ENCODE measurements at regions not wholly inside any gene's neighbourhood (a gene's known extent, or its start where the extent isn't known, plus 50 kb on each side); places are given as distances from the start of the nearest gene placed in this dataset.
"Not testable (repeated sequence)": the region's sequence is repeated elsewhere in the genome, so short reads cannot be mapped to it uniquely, and the experiment has no call there.

DNA sequence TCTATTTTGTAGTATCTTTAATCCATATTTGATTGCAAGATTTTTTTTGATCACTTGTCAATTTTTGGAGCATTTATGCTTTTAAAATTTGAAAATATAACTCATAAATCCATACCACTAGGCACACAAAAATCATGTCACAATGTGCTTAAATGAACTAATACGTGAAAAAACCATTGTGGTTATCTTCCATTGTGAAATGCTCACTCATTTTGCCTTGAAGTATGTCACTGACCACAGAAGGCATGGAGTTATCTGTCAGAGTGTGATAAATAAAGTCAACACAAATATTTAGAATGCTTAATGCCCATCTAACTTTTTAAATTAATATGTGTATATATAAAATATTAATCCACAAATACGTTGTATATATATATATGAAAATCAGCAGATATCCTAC, 347.2 kb downstream of the PTPRC start:
- no peak for DNase-seq

DNA sequence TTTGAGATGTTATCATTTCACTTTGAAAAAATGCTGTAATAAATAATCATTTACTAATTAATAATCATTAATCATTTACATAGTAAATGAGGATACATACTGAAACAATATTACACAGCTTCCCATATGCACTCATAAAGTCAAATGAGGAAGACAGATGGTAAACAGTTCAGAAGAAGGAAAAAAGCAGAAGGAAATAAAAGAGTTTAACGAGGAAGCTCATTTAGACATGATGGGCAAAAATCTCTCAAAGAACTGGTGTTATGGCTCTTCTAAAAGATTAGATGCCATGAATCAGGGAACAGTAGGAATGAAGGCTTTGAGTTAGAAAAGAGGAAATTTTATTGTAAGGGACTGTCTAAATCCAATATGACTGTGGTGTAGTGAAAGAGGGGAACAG, 347.6 kb downstream of the PTPRC start:
- DNase-seq: no peak

DNA sequence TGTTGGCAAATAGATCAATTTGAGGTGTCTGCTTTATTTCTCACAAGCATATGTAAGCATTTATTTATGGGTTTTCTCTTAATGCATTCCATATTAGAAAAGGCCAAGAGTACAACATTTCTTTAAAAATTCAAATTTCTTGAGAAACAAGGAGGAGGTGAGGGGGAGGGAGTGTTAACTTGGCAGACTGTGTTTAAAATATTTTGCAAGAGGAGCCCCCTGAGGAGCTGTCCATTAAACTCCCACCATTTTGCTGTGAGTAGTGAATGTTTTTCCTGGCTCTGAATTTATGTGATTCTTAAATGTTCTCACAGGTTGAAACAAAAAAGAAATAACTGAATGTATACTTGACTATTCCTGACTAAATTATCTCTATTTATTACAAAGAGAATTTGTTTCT, 363.8 kb downstream of the PTPRC start:
- peak; percentile 43 for DNase-seq

DNA sequence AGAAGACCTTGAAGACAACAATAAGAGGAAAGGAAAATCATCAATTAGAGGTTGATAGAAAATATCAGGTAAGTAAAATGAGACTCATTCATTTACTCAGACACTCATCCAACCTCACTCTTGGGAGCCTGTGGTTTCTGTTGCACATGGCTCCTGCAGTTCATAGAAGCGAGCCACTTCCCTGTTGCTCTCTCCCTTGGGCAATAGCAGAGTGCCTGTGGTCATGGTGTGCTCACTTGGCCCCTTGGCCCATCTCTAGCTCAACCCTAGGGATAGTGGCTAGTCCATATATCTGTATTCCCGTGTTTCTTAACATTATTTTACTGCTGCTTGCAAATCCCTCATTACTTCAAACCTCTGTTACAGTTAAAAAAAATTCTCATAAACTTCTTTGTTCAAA, 368.6 kb downstream of the PTPRC start:
- no peak for DNase-seq

DNA sequence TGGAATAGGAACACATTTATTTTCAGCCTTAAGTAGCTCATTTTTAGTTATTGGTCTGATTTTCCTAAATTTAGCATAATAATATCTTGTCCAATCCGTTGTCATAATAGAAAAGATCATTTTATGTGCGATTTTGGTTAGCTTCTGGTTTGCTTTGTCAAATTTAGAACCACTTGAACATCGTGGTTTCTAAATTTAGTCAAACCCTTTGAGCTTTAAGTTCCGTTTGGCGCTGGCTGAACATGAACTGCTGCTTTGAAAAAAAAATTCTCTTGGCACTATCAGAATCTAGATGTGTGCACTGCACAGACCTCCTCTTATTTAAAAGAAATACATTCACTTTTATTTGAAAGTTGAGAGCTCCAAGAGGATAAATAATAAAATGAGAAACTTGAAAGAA, 370.6 kb downstream of the PTPRC start:
- DNase-seq: no peak

DNA sequence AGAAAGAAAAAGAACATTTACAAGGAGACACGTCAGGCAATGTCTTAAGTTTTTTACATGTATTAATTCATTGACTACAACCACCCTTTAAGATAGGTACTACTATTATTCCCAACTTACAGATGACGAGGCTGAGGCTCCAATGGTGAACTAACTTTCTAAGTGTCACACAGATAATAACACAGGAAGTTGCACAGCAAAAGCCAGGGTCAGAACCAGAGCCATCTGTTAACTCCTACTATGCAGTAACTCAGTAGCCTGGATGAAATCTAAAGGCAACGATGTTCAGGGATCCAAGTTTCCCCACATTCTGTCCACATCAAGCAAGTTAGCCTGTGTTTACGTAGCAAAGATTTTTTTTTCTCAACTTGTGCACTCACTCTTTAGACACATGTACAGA, 371.7 kb downstream of the PTPRC start:
- no peak for DNase-seq

DNA sequence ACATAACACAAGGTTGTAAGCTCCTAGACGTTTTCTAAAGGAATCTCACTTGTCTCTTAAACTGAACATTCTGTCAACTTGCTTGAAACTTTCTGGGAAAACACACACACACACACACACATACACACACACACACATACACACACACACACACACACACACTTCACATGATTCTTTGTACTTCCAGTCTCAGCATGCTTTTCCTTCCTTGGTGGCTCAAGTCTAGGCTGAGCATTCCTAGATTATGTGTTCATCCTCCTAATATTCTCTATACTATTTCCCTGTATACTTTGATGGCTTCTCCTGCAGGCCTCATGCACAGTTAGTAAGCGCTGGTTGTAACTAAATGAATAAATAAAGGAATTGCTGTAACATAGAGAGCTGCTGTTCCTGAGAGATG, 372.1 kb downstream of the PTPRC start:
- DNase-seq: no peak

DNA sequence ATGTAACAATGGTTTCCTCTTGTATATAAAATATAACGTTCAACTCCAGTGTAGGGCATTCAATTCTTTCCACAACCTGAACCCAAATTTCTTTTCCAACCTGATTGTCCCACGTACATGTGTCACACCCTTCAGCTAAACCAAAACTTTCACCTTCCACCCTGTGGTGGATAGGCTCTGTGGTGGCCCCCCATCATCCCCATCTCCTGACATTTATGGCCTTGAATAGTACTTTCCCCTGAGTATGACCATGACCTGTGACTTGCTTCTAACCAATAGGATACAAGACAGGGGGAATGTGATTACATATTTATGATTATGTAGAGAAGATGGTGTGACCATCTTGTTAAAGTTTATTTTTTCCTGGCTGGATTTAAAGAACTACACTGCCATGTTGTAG, 377.0 kb downstream of the PTPRC start:
- DNase-seq: no peak

DNA sequence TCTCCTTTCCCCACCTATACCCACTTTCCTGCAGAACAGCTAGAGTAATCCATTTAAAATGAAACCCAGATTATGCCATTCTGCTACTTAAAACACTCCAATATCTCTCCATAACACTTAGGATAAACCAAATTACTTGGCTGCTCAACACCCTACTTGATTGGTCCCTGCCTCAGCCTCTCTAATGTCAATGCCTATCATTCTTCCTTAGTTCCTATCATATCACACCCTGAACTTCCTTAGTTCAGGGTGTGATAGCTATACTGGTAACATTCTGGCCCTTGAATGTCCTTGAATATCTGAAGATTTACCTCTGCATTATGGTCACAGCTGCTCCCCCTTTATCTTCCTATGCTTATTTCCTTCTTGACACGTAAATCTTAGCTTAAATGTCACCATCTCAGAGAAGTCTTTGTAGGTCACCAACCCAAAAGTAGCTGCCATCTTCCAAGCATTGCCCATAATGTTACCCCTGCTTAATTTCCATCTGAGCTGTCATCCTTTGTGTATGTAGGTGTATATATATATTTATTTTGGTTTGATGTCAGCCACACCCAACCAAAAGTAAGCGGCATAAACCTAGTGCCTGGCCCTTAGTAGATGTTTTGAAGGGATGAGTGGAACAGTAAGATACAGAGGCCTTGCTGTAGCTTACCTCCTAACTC, 379.8 kb downstream of the PTPRC start:
- no peak for DNase-seq

DNA sequence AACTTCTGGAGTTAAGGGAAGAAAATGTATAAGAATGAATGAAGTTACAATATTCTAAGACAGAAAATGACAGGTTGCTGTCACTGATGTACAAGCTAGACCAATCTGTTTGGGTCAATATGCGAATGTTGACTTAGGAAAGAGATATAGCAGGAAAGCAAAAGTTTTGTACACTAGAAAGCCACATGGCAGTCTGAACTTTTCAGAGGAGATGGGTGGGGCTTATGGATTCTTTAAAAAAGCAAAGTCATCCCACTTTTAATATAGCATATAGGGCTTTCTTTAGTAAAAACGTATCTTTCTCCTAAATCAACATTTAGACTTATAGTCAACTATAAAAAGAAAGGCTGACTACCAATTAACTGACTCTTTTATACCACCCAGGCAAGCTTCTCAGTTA, 381.2 kb downstream of the PTPRC start:
- no peak for DNase-seq

DNA sequence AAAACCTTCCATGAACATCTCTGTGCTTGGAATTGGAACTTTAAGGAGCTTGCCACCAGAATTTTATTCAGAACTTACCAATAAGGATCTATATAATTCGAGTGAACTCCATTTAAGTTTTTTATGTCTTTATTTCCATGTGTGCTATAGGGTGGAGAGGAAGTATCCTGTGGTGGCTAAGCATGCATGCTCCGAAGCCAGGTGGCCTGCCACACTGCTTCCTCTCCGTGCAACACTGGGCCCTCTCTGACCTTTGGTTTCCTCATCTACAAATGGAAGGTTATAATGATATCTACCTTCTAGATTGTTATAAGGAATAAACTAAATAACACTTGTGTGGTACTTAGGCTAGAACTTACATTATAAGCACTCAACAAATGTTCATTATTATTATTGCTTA, 382.1 kb downstream of the PTPRC start:
- no peak for DNase-seq

DNA sequence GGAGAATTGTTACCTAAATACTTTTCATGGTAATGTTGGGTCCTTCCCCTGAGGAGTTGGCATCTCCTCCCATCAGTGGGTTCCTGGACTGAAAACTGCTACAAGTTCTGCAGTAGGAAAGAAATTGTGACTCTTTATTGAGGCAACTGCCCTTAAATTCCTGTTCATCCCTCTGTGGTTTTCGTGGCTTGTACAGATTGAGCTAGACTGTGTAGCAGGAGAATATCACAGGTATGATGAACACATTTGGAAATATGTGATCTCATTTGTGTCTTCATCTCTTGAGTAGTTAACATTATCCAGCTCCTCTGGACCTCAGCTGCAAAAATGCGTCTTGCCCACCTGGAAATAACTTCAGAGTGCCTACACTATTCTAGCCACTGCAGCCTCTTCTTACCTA, 390.6 kb downstream of the PTPRC start:
- no peak for DNase-seq

DNA sequence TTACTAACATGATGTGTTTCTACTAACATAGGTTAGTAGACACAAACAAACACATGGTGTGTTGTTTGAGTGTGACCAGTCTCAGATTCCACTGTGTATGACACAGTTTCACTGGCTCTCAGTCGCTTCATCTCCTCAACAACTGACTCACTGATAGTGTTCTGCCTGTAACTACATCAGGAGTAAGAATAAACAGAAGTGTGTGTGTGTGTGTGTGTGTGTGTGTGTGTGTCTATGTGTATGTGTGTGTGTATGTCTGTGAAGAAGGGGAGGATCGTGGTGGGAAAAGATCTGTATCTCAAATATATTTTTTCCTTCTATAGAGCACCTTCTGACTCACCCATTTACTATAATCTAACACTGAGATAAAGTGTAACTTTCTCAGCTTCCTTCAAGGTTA, 391.0 kb downstream of the PTPRC start:
- DNase-seq: no peak

DNA sequence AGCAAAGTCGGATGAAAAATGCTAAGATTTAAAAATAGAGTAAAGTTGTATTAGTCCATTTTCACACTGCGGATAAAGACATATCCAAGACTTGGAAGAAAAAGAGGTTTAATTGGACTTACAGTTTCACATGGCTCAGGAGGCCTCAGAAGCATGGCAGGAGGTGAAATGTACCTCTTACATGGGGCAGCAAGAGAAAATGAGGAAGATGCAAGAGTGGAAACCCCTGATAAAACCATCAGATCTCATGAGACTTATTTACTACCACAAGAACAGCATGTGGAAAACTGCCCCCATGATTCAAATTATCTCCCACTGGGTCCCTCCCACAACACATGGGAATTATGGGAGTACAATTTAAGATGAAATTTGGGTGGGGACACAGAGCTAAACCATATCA, 391.7 kb downstream of the PTPRC start:
- not testable (repeated sequence) for DNase-seq

DNA sequence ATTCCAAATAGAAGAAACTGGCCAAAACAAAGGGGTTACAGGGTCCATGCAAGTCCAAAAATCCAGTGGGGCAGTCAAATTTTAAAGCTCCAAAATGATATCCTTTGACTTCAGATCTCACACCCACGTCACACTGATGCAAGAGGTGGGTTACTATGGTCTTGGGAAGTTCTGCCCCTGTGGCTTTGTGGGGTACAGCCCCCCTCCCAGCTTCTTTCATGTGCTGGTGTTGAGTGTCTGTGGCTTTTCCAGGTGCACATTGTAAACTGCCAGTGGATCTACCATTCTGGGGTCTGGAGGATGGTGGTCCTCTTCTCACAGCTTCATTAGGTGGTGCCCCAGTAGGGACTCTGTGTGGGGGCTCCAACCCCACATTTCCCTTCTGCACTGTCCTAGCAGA, 392.3 kb downstream of the PTPRC start:
- not testable (repeated sequence) for DNase-seq

DNA sequence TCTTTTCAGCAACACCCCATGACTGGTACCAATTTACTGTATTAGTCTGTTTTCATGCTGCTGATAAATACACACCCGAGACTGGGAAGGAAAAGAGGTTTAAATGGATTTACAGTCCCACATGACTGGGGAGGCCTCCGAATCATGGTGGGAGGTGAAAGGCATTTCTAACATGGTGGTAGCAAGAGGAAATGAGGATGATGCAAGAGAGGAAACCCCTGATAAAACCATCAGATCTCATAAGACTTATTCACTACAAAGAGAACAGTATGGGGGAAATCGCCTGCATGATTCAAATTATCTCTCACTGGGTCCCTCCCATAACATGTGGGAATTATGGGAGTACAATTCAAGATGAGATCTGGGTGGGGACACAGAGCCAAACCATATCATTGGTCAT, 393.6 kb downstream of the PTPRC start:
- DNase-seq: not testable (repeated sequence)

DNA sequence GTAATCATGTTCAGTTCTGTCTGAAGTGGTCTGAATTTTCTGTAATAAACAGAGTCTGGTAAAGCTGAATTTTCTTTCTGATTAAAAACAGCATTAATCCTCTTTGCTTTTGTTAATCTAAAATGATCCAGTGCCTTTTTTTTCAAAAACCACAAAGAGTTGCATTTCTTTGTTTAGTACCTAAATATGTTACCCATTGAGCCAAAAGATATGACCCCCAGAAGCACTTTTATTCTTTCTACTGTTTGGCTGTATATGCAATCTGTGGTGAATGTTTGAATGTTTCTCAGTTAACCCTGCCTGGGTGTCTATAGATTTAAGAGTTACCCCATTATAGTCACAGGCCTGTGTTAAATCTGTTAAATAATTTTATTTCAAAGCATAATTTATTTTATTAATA, 394.8 kb downstream of the PTPRC start:
- no peak for DNase-seq

DNA sequence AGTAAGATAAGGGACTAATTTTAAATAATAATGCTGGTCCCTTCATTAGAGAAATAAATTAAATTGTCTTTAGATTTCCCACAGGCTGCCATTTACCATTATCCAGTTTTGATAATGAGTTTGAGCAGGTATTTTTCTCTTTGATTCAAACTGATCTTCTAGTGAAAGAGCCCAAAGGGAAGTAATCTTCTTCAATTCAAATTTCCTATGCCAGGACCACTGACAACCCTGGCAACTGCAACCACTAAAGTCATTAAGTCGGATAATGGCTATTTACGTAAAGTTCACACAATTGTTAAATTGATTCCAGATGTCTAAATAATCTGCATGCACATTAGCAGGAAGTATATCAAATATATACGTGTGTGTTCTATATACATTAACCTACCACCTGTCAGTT, 399.3 kb downstream of the PTPRC start:
- DNase-seq: no peak

DNA sequence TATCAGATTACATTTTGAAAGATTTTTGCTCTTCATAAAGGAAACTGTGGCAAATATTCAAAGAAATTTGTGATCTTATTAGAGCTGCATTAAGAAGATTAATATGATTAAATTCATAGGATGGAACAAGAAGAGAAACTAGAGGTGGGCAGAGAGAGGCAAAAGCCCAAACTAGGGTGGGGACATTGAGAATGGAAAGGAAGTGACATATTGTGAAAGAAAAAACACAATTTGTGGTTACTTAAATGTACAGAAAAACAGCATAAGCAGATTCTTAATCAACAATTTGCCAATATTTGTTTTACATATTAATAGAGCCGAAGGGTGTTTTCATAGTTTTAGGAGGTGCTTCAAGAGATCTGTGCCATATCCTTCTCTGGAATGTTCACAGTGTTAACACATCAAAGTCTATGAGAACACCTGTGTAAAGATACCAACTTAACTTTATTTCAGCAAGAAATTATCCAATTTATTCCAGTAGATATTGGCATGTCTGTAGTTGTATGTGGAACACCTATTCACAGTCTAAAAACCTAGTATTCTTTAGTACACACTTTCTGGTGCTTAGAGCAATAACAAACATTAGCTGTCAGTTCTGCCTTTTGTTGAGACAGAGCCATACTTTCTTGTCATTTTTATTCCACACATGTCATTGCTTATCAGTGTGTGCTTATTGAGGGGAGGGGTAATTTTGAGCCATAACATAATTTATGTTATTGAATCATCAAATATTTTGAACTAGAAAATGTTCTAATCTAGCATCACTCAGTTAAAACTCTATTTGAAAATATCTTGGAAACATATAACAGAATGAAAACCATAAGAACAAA, 401.5 kb downstream of the PTPRC start:
- no peak for DNase-seq

DNA sequence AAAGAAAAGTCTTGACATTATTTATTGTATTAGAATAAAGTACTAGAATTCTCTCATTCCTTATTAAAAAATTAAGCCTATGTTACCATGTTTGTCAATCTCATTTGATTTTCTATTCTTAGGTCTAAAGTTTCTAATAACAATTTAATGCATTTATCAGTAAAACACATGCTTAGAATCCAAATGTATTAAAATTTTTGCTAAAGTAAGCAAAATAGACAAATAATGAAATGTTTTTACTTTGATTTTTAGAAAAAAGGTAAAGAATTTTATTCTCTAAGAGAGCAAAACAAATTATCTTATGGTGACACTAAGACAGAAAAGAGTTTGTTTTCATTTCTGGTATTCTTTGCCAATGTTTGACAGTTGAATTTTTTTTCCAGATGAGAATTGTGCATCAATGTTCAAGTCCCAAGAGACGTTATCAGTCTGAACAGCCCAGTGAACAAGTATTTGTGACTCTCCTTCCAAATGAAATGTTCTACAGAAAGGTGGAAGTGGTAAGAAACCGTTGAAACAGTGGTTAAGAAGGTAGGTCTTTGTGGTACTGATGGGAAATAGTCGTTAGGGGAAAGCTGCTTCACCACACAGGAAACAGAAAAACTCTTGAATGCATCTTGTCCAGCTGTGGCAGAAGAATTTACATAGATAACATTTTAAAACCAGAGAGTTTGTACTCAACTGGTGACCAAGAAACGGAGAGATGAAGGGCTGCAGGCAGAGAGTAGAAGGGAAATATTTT, 402.5 kb downstream of the PTPRC start:
- DNase-seq: no peak

DNA sequence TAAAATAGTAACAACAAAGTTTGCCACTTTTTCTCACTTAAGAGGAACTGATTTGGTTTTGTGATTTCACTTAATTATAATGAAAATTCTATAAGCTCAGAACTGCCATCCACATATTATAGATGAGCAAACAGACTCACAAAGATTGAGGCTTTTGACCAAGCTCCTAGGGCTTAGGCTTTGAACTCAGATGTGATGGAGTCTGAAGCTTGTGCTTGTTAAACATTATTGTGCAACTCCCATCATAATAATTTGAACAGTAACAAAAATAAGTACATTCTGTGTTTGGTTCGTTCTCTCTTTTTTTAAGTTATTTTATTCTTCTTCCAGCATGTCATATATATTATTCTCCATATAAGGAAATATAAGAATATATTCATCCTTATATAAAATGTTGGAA, 403.4 kb downstream of the PTPRC start:
- no peak for DNase-seq

DNA sequence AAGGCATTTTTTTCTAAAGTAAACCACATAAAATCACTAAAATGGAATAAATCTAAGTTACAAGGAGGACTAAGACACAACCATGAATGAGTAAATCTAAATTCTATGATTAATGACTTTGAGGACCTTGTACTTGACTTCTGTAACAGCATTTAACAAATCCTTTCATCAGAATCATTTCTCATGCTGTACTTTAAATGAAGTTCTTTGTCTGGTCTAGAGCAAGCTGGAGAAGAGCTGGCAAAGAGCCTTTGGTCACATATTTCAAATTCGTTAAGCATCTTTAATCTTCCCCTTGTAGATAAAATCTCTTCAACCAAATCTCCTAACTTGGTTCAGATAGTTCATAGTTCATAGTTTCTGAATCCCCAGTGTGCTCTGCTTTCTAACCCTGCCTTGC, 405.4 kb downstream of the PTPRC start:
- no peak for DNase-seq

DNA sequence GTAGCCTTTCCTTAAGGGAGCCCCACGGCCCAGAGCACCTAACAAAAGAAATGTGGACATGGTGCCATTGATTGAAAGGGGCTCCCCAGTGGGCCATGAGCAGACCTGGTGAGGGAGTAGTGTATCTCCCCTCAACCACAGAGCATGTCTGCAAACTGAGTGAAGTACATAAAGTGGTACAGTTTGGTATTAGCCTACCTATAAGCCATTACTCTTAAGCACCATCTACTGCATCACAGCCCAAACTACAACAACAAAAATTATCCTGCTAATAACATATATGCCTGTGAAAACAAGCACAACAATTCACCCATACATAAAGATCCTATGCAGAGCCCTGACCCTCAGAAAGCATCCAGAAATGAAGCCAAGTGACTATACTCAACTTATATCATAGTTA, 407.8 kb downstream of the PTPRC start:
- no peak for DNase-seq

DNA sequence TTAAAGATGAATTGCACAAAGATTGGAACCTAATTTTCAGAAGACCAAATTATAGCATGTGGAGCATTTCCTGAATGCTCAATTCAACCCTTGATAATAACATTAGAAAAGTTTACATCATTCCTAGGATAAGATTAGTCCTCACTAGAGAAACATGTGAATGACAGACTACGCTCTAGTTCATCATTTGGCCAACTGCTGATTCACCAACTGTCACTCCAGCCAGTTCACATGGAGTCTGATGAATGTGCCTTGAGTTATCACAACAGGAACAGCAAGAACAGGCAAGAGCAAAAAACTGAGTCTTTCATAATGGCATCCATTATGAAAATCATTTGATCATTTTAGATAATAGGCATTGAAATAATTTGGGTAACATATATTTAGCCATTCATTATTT, 415.9 kb downstream of the PTPRC start:
- no peak for DNase-seq
